ENCODE measurements at regions not wholly inside any gene's neighbourhood (a gene's known extent, or its start where the extent isn't known, plus 50 kb on each side); places are given as distances from the start of the nearest gene placed in this dataset.

DNA sequence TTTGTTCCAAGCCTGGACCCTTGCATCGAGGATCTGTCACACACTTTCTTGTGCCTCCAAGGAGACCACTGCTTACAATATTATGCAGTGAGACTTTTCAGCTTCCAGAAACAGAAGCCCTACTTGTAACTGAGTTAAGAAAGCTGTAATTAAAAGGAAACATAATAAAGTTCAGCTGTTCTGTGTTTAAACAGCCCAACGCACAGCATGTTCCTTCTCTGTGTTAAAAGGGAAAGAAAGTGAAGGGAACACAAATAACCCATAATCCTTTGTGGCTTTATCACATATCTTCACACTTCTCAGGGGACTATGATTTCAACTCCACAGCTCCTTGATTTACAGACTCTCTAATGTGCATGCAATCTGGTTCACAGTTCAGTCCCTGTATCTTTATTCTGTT is 200.3 kb upstream of the MTNR1B start:
- no peak overlapping the region for H3K27ac Mint-ChIP-seq
- no peaks in the 10 kb centered on the region for H3K36me3 Mint-ChIP-seq (ENCODE audit: insufficient read depth)
- TF ChIP-seq, protein P1, sequence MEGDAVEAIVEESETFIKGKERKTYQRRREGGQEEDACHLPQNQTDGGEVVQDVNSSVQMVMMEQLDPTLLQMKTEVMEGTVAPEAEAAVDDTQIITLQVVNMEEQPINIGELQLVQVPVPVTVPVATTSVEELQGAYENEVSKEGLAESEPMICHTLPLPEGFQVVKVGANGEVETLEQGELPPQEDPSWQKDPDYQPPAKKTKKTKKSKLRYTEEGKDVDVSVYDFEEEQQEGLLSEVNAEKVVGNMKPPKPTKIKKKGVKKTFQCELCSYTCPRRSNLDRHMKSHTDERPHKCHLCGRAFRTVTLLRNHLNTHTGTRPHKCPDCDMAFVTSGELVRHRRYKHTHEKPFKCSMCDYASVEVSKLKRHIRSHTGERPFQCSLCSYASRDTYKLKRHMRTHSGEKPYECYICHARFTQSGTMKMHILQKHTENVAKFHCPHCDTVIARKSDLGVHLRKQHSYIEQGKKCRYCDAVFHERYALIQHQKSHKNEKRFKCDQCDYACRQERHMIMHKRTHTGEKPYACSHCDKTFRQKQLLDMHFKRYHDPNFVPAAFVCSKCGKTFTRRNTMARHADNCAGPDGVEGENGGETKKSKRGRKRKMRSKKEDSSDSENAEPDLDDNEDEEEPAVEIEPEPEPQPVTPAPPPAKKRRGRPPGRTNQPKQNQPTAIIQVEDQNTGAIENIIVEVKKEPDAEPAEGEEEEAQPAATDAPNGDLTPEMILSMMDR (IDR thresholded peaks at IDR 0.05; ENCODE audit: unreplicated experiment): no peak
- no peaks in the 10 kb centered on the region for H3K9me3 Mint-ChIP-seq (ENCODE audit: low read depth)
- no peaks in the 10 kb centered on the region for H3K27me3 Mint-ChIP-seq
- H3K4me3 Mint-ChIP-seq (ENCODE audit: low read depth): no peak overlapping the region
- DNase-seq (ENCODE audit: low spot score, unreplicated experiment): no peak
- H3K4me1 Mint-ChIP-seq (ENCODE audit: low read depth): no peaks in the 10 kb centered on the region

DNA sequence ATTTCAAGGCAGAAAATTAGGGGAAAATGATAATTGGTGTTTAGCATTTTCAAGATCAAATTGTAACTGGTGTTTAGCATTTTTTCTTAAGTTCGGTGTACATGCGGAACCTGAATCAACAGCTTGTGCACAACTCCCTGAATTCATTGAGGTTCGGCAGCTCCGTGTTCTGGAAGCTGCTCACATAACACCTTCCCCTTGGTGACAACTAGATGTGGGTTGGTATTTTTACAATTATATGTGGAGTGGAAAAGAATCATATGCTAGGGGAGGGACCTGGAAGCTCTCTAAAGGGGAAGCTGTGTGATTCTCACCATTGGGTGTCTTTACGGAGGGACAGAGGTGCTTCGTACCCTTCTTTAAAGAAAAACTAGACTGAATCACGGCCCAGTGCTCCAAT is 199.0 kb upstream of the MTNR1B start:
- H3K27ac Mint-ChIP-seq: no peak overlapping the region
- no peaks in the 10 kb centered on the region for H3K4me1 Mint-ChIP-seq (ENCODE audit: low read depth)
- H3K4me3 Mint-ChIP-seq (ENCODE audit: low read depth): no peak overlapping the region
- H3K27me3 Mint-ChIP-seq: no peaks in the 10 kb centered on the region
- no peak for DNase-seq (ENCODE audit: low spot score, unreplicated experiment)
- no peaks in the 10 kb centered on the region for H3K9me3 Mint-ChIP-seq (ENCODE audit: low read depth)
- TF ChIP-seq, protein P1 (IDR thresholded peaks at IDR 0.05; ENCODE audit: unreplicated experiment): no peak
- no peaks in the 10 kb centered on the region for H3K36me3 Mint-ChIP-seq (ENCODE audit: insufficient read depth)

DNA sequence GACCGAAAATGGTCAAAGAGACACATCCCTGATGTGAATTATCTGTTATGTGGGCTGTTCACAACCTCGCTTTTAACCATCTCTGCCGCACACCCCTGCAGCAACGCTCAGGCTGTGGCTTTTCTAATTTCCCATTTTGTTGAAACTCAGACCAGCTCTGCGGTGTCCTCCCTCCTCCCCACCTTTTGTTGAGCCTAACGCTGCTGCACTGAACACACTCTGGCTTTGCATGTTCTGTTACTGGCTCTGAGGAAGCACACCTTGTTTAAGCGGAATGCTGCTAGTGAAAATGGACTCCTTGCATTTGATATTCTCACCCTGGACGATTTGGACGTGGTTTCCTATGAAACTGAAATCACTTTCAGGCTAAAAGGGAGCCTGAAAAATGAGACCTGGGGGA is 198.5 kb upstream of the MTNR1B start:
- no peak overlapping the region for H3K27ac Mint-ChIP-seq
- H3K36me3 Mint-ChIP-seq (ENCODE audit: insufficient read depth): no peaks in the 10 kb centered on the region
- H3K4me1 Mint-ChIP-seq (ENCODE audit: low read depth): no peaks in the 10 kb centered on the region
- no peak for DNase-seq (ENCODE audit: low spot score, unreplicated experiment)
- H3K9me3 Mint-ChIP-seq (ENCODE audit: low read depth): no peaks in the 10 kb centered on the region
- no peaks in the 10 kb centered on the region for H3K27me3 Mint-ChIP-seq
- TF ChIP-seq, protein P1 (IDR thresholded peaks at IDR 0.05; ENCODE audit: unreplicated experiment): no peak
- H3K4me3 Mint-ChIP-seq (ENCODE audit: low read depth): no peak overlapping the region

DNA sequence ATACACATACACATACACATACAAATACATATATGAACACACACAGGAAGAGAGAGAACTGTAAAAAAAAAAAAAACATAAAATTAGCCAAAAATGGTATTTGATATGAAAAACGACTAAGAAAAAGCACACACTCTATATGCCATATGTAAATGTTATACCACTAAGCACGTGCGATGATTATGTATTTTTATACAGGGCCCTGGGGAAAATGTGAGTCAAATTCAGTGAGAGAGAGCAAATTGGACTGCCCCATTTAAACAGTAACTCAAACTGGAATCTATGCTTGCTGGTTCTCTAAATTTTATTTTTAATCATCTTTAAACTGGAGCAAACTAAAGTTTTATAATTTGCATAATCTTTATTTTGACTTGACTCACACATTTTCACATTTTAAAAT is 197.8 kb upstream of the MTNR1B start:
- TF ChIP-seq, protein P1 (IDR thresholded peaks at IDR 0.05; ENCODE audit: unreplicated experiment): no peak
- Mint-ChIP-seq H3K4me1 (ENCODE audit: low read depth) (peaks cover 4% of the 10 kb centered on the region), H3K27me3 (no peaks in the 10 kb centered on the region), H3K9me3 (ENCODE audit: low read depth) (no peaks in the 10 kb centered on the region), H3K27ac (no peak overlapping the region), H3K36me3 (ENCODE audit: insufficient read depth) (no peaks in the 10 kb centered on the region), H3K4me3 (ENCODE audit: low read depth) (no peak overlapping the region)
- DNase-seq (ENCODE audit: low spot score, unreplicated experiment): no peak

DNA sequence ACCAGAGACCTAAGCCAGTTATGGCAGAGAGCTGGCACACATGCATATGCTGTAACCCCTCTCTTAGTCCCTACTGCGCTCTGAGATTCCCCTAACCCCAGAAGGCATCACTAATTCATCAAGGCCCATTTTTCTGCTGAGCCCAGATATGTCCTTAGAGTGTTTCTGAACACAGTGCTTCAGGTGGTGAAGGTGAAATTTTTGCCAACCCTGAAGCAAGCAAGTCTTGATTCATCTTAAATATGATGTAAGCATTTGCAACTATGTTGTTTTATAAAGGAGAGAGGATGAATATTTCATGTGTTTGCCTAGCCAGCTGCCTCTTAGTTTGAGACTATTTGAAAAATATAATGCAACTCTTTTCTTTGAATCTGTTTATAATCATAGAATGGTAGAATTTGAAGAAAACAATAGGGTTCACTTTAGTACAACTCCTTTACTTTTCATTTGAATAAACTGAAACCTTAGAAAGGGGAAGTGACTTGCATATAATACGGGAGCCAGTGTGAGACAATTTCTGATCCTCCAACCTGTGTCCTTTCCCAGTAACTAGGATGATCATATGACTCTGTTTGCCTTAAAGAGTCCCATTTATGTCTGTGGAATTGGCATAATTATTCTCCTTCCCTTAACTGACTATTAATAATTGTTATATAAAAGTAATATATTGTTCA is 194.3 kb upstream of the MTNR1B start:
- TF ChIP-seq, protein P1 (IDR thresholded peaks at IDR 0.05; ENCODE audit: unreplicated experiment): no peak
- Mint-ChIP-seq H3K4me1 (ENCODE audit: low read depth) (peaks cover 9% of the 10 kb centered on the region), H3K9me3 (ENCODE audit: low read depth) (no peaks in the 10 kb centered on the region), H3K4me3 (ENCODE audit: low read depth) (no peak overlapping the region), H3K36me3 (ENCODE audit: insufficient read depth) (no peaks in the 10 kb centered on the region), H3K27me3 (no peaks in the 10 kb centered on the region), H3K27ac (no peak overlapping the region)
- DNase-seq (ENCODE audit: low spot score, unreplicated experiment): no peak

All from progenitor cell of endocrine pancreas (in vitro differentiated cells).